ENCODE measurements at regions not wholly inside any gene's neighbourhood (a gene's known extent, or its start where the extent isn't known, plus 50 kb on each side); places are given as distances from the start of the nearest gene placed in this dataset.

- H4K91ac ChIP-seq (replicated peaks; ENCODE audit: insufficient read length, low read length): peak overlapping the region; percentile 81
- H3K79me2 ChIP-seq (ENCODE audit: control insufficient read depth in 1 of 2, insufficient read depth in 2 of 2, low read length in 2 of 2): no peaks in the 10 kb centered on the region
- H3K4me3 ChIP-seq (ENCODE audit: extremely low read depth in 1 of 4, insufficient read depth in 2 of 4, low read depth in 3 of 4, low read length in 4 of 4): no peak overlapping the region
- no peak overlapping the region for H3K4ac ChIP-seq (replicated peaks; ENCODE audit: insufficient read length, low read depth, low read length)
- H2BK5ac ChIP-seq (ENCODE audit: low read depth, low read length): peak overlapping the region; percentile 5; the same call in 1 of the 2 replicates
- FAIRE-seq: no peak
- peaks cover 0 to 29% (median 22%) of the 10 kb centered on the region in 4 experiments; a peak in 6 of 7 replicates for H3K4me1 ChIP-seq (replicated peaks in 1 of 4; ENCODE audit: control insufficient read depth in 3 of 4, insufficient read depth in 4 of 4, low read length in 3 of 4)
- no peak overlapping the region for H2AK5ac ChIP-seq (ENCODE audit: low read depth, low read length)
- H3K23me2 ChIP-seq (ENCODE audit: low read depth, low read length): no peaks in the 10 kb centered on the region
- H2BK12ac ChIP-seq (ENCODE audit: low read depth, low read length): peak overlapping the region; percentile 32
- no peak overlapping the region for H2BK120ac ChIP-seq (replicated peaks; ENCODE audit: low read depth, low read length)
- H3K27me3 ChIP-seq (replicated peaks in 1 of 4; ENCODE audit: control insufficient read depth in 3 of 4, extremely low read depth in 1 of 4, insufficient read depth in 3 of 4, low read length in 3 of 4): no peaks in the 10 kb centered on the region
- no peak overlapping the region for H4K5ac ChIP-seq (ENCODE audit: insufficient read length, low read depth, low read length)
- H4K8ac ChIP-seq (ENCODE audit: extremely low read depth, insufficient read depth, low read length): peak overlapping the region; percentile 62
- CTCF ChIA-PET (ENCODE audit: partially characterized antibody): interaction anchor here (1.2 kb wide), 1 partner anchor 19 kb away, joined by 3 read pairs; no protein-coding TSS in a partner anchor
- no peak overlapping the region for H3K14ac ChIP-seq (ENCODE audit: insufficient read length)
- no peak overlapping the region for H3K56ac ChIP-seq (replicated peaks; ENCODE audit: insufficient read length, low read depth, low read length)
- peak overlapping the region; percentile 63 for H3K18ac ChIP-seq (ENCODE audit: extremely low read depth, low read length)
- no peaks in the 10 kb centered on the region for H4K20me1 ChIP-seq (replicated peaks in 1 of 2; ENCODE audit: control insufficient read depth in 1 of 2, insufficient read depth in 2 of 2, low read length in 2 of 2)
- peak overlapping the region; percentile 81; the same call in 1 of the 2 replicates for H2BK15ac ChIP-seq (ENCODE audit: low read length)
- H3K4me2 ChIP-seq (ENCODE audit: insufficient read depth in 1 of 2, low read depth in 2 of 2, low read length in 2 of 2): no peak overlapping the region
- no peak for DNase-seq (ENCODE audit: low read depth in 1 of 2, low spot score in 2 of 2)
- no peaks in the 10 kb centered on the region for H3K9me3 ChIP-seq (ENCODE audit: insufficient read depth in 2 of 2, low read depth in 1 of 2, low read length in 1 of 2)
- TF ChIP-seq NRF1 (IDR thresholded peaks at IDR 0.05; ENCODE audit: low read depth, low read length) (no peak), BACH1 (IDR thresholded peaks at IDR 0.05; ENCODE audit: low read length) (no peak), GTF2F1 (IDR thresholded peaks at IDR 0.05; ENCODE audit: borderline replicate concordance, low read depth, low read length) (no peak)
- TF ChIP-seq, protein P1, sequence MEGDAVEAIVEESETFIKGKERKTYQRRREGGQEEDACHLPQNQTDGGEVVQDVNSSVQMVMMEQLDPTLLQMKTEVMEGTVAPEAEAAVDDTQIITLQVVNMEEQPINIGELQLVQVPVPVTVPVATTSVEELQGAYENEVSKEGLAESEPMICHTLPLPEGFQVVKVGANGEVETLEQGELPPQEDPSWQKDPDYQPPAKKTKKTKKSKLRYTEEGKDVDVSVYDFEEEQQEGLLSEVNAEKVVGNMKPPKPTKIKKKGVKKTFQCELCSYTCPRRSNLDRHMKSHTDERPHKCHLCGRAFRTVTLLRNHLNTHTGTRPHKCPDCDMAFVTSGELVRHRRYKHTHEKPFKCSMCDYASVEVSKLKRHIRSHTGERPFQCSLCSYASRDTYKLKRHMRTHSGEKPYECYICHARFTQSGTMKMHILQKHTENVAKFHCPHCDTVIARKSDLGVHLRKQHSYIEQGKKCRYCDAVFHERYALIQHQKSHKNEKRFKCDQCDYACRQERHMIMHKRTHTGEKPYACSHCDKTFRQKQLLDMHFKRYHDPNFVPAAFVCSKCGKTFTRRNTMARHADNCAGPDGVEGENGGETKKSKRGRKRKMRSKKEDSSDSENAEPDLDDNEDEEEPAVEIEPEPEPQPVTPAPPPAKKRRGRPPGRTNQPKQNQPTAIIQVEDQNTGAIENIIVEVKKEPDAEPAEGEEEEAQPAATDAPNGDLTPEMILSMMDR (IDR thresholded peaks at IDR 0.05; ENCODE audit: control extremely low read depth in 1 of 3, insufficient read depth in 1 of 3, low read depth in 1 of 3, low read length in 3 of 3): no peak
- 0 out of 2 replicates have a peak, but pooled peaks cover 2% of the 10 kb centered on the region for H3K79me1 ChIP-seq (ENCODE audit: low read depth, low read length)
- H3K23ac ChIP-seq (ENCODE audit: insufficient read length): no peak overlapping the region
- no peak overlapping the region for H2AFZ ChIP-seq (ENCODE audit: low read length)
- peak overlapping the region; percentile 28 for H2BK20ac ChIP-seq (ENCODE audit: low read length)
- H3K27ac ChIP-seq (ENCODE audit: low read depth, low read length): no peak overlapping the region
- no peak overlapping the region for H3K9ac ChIP-seq (replicated peaks in 1 of 4; ENCODE audit: extremely low read depth in 1 of 4, low read depth in 3 of 4, low read length in 3 of 4)
- H3K36me3 ChIP-seq (ENCODE audit: control insufficient read depth in 2 of 4, insufficient read depth in 4 of 4, low read length in 3 of 4): no peaks in the 10 kb centered on the region
- 80% methylated on average over 16 of the region's 16 CpGs; no CpG with 5 or more reads in 1 of the 2 experiments for WGBS, 2 experiments (ENCODE audit: extremely low coverage in 1 of 2, insufficient coverage in 1 of 2, insufficient read length in 1 of 2, insufficient replicate concordance in 2 of 2, low coverage in 1 of 2, low lambda C conversion rate in 2 of 2, missing lambda C conversion rate in 1 of 2)
- POLR2A ChIA-PET (ENCODE audit: partially characterized antibody): interaction anchor here (0.8 kb wide), 1 partner anchor 13 kb away, joined by 4 read pairs; no protein-coding TSS in a partner anchor
These were observed 87.4 kb upstream of the CLDN5 start for GRCh38 chr22:19611590-19611989.

Measured in H1 (cell line).